DND-41 (cell line): ENCODE measurements at regions not wholly inside any gene's neighbourhood (a gene's known extent, or its start where the extent isn't known, plus 50 kb on each side); places are given as distances from the start of the nearest gene placed in this dataset.
"Not testable (repeated sequence)": the region's sequence is repeated elsewhere in the genome, so short reads cannot be mapped to it uniquely, and the experiment has no call there.

ENCODE experiments used
- ATAC-seq: fragments of 200-7000 bp; cut with Tn5 transposase; 3 replicates; pipeline ENCODE4 v1.9.1; 2021; ENCODE audit warnings: low read depth; ENCODE audit not compliant: insufficient read depth
- DNase-seq: peaks from one replicate; pipeline ENCODE4 v3.0.0-alpha.2; 2020
- H2AFZ ChIP-seq: 2 replicates; pipeline ENCODE4 v1.6.0; 2012; ENCODE audit warnings: low read depth, low read length
- H3K27ac ChIP-seq: 2 replicates; pipeline ENCODE4 v1.5.1; 2012; ENCODE audit warnings: low read length, inconsistent platforms
- H3K27me3 ChIP-seq: fragments of 200-600 bp; sonication (generic); 2 replicates; pipeline ENCODE4 v1.6.0; 2012; ENCODE audit warnings: low read length, mild to moderate bottlenecking, inconsistent platforms; ENCODE audit not compliant: insufficient read depth, poor library complexity
- H3K36me3 ChIP-seq: 2 replicates; pipeline ENCODE4 v1.5.1; 2012; ENCODE audit warnings: low read length, inconsistent platforms; ENCODE audit not compliant: insufficient read depth
- H3K4me1 ChIP-seq: 2 replicates; pipeline ENCODE4 v1.5.1; 2012; ENCODE audit warnings: mild to moderate bottlenecking, low read length; ENCODE audit not compliant: insufficient read depth
- H3K4me2 ChIP-seq: 2 replicates; pipeline ENCODE4 v1.6.0; 2012; ENCODE audit warnings: mild to moderate bottlenecking, moderate library complexity, low read length, inconsistent platforms; ENCODE audit not compliant: insufficient read depth
- H3K4me3 ChIP-seq, 2 experiments: fragments of 200-600 bp in 1 of 2; shearing (Covaris generic) in 1 of 2; 2 replicates each; pipeline ENCODE4 v1.5.1; 2012 to 2016; ENCODE audit warnings: inconsistent platforms in 2 of 2, low read length in 2 of 2, mild to moderate bottlenecking in 2 of 2, low read depth in 1 of 2, moderate library complexity in 1 of 2
- H3K79me2 ChIP-seq: 2 replicates; pipeline ENCODE4 v1.6.0; 2012; ENCODE audit warnings: low read length, inconsistent platforms; ENCODE audit not compliant: insufficient read depth
- H3K9ac ChIP-seq: 2 replicates; pipeline ENCODE4 v1.6.0; 2012; ENCODE audit warnings: low read depth, mild to moderate bottlenecking, inconsistent platforms, low read length, moderate library complexity
- H3K9me3 ChIP-seq: 2 replicates; pipeline ENCODE4 v1.5.1; 2012; ENCODE audit warnings: low read length, moderate library complexity, mild to moderate bottlenecking, inconsistent platforms; ENCODE audit not compliant: insufficient read depth, severe bottlenecking
- H4K20me1 ChIP-seq: 2 replicates; pipeline ENCODE4 v1.6.0; 2012; ENCODE audit warnings: low read length; ENCODE audit not compliant: insufficient read depth
- EZH2 ChIP-seq: IDR thresholded peaks from 3 replicates; pipeline ENCODE4 v1.6.1; 2012; ENCODE audit warnings: borderline replicate concordance, low read depth, mild to moderate bottlenecking, moderate library complexity, low read length, inconsistent platforms; ENCODE audit not compliant: severe bottlenecking
- TF ChIP-seq, protein P1 (sequence below): IDR thresholded peaks from 2 replicates; pipeline ENCODE4 v1.5.1; 2012; ENCODE audit warnings: borderline replicate concordance, low read length, moderate library complexity, mild to moderate bottlenecking; ENCODE audit not compliant: poor library complexity, severe bottlenecking; ENCODE audit errors: extremely low read depth

DNA sequence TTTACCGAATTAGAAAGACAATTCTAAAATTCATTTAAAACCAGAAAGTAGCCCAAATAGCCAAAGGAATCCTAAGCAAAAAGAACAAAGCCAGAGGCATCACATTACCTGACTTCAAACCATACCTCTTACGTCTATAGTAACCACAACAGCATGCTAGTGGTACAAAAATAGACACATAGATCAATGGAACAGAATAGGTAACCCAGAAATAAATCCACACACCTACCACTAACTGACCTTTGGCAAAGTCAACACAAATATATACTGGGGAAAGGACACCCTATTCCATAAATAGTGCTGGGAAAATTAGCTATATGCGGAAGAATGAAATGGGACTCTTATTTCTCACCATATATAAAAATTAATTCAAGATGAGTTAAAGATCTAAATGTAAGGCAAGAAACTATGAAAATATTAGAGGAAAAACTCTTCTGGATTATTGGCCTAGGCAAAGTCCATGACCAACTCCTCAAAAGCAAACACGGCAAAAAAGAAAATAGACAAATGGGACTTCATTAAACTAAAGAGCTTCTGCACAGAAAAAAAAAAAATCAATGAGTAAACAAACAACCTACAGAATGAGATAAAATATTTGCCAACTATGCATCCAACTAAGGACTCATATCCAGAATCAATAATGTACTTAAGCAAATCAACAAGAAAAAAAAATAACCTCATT is 568.9 kb downstream of the SOX5 start:
- Histone ChIP-seq H3K79me2 (no peaks in the 10 kb centered on the region), H3K4me2 (no peak overlapping the region), H3K36me3 (no peaks in the 10 kb centered on the region), H3K9me3 (peaks cover 2% of the 10 kb centered on the region), H2AFZ (no peak overlapping the region), H3K4me3 (no peak overlapping the region), H3K9ac (no peak overlapping the region), H4K20me1 (no peaks in the 10 kb centered on the region), H3K27me3 (no peaks in the 10 kb centered on the region), H3K27ac (no peak overlapping the region), H3K4me1 (no peaks in the 10 kb centered on the region)
- no peak for ATAC-seq
- TF ChIP-seq, protein P1, sequence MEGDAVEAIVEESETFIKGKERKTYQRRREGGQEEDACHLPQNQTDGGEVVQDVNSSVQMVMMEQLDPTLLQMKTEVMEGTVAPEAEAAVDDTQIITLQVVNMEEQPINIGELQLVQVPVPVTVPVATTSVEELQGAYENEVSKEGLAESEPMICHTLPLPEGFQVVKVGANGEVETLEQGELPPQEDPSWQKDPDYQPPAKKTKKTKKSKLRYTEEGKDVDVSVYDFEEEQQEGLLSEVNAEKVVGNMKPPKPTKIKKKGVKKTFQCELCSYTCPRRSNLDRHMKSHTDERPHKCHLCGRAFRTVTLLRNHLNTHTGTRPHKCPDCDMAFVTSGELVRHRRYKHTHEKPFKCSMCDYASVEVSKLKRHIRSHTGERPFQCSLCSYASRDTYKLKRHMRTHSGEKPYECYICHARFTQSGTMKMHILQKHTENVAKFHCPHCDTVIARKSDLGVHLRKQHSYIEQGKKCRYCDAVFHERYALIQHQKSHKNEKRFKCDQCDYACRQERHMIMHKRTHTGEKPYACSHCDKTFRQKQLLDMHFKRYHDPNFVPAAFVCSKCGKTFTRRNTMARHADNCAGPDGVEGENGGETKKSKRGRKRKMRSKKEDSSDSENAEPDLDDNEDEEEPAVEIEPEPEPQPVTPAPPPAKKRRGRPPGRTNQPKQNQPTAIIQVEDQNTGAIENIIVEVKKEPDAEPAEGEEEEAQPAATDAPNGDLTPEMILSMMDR: no peak
- no peak for TF ChIP-seq EZH2
- DNase-seq: no peak

DNA sequence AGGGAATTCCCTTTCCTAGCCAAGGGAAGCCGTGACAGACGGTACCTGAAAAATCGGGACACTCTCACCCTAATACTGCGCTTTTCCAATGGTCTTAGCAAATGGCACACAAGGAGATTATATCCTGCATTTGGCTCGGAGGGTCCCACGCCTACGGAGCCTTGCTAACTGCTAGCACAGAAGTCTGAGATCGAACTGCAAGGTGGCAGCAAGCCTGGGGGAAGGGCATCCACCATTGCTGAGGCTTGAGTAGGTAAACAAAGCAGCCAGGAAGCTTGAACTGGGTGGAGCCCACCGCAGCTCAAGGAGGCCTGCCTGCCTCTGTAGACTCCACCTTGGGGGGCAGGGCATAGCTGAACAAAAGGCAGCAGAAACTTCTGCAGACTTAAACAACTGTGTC is 560.6 kb downstream of the SOX5 start:
- H3K9me3 ChIP-seq, H3K4me2 ChIP-seq, H3K79me2 ChIP-seq, H3K4me1 ChIP-seq, ATAC-seq, H3K36me3 ChIP-seq, H4K20me1 ChIP-seq, H3K27me3 ChIP-seq, H3K27ac ChIP-seq, H3K4me3 ChIP-seq, H3K9ac ChIP-seq, H2AFZ ChIP-seq, DNase-seq: not testable (repeated sequence)

DNA sequence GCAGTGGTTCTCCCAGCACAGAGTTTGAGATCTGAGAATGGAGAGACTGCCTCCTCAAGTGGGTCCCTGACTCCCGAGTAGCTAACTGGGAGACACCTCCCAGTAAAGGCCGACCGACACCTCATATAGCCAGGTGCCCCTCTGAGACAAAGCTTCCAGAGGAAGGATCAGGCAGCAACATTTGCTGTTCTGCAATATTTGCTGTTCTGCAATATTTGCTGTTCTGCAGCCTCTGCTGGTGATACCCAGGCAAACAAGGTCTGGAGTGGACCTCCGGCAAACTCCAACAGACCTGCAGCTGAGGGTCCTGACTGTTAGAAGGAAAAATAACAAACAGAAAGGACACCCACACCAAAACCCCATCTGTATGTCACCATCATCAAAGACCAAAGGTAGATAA is 560.2 kb downstream of the SOX5 start:
- H3K4me1 ChIP-seq, H3K27ac ChIP-seq, H4K20me1 ChIP-seq, H2AFZ ChIP-seq, H3K9ac ChIP-seq, H3K4me2 ChIP-seq, H3K4me3 ChIP-seq, DNase-seq, ATAC-seq, H3K9me3 ChIP-seq, H3K79me2 ChIP-seq, H3K27me3 ChIP-seq, H3K36me3 ChIP-seq: not testable (repeated sequence)

DNA sequence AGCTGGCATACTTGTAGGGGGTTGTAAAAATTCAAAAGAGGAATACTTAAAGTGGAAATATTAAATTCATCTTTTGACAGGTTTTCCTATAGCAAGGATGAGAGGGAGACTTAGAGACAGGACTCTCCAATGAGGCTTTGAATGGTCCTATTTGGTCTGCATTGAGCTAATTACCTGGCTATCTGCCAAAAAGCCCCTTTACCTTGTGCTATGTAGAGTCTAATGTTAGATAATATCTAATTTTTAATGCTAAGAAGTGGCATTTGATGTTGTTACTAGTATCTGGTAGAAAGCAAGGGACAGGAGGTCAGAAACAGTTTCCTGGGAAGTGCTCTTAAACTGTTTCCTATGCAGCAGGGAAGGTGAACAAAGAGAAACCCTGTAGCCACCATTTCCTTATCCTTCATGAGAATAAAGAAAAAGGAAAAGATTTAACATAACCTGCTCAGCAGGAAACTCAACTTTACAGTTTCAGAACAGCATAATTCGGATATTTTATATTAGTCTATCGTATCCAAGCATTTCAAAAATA is 550.0 kb downstream of the SOX5 start:
- H3K4me3 ChIP-seq: no peak overlapping the region
- no peaks in the 10 kb centered on the region for H3K4me1 ChIP-seq
- no peak overlapping the region for H3K9ac ChIP-seq
- TF ChIP-seq, protein P1: no peak
- TF ChIP-seq EZH2: no peak
- no peaks in the 10 kb centered on the region for H3K36me3 ChIP-seq
- H3K4me2 ChIP-seq: no peak overlapping the region
- no peak for ATAC-seq
- H3K27me3 ChIP-seq: no peaks in the 10 kb centered on the region
- no peaks in the 10 kb centered on the region for H3K79me2 ChIP-seq
- no peak overlapping the region for H3K27ac ChIP-seq
- H4K20me1 ChIP-seq: no peaks in the 10 kb centered on the region
- no peak for DNase-seq
- no peak overlapping the region for H2AFZ ChIP-seq
- H3K9me3 ChIP-seq: no peaks in the 10 kb centered on the region
